Adrenal gland (tissue), 9 donors: ENCODE measurements at regions not wholly inside any gene's neighbourhood (a gene's known extent, or its start where the extent isn't known, plus 50 kb on each side); places are given as distances from the start of the nearest gene placed in this dataset.

Experiments used
- DNase-seq, 7 donors: peaks; one replicate each; pipeline ENCODE4 v3.0.0-alpha.2; 2019 to 2020
- H3K27ac ChIP-seq, 5 donors: fragments of 200-600 bp; sonication (generic) in 4 of 5; 1 replicate in 3 of 5; 2 replicates in 2 of 5; pipeline versions ENCODE4 v1.5.1 to v1.8.0; 2016 to 2020; ENCODE audit warnings: mild to moderate bottlenecking in 1 of 5
- H3K27me3 ChIP-seq: fragments of 200-600 bp; 2 replicates; pipeline ENCODE4 v1.8.0; 2021
- H3K36me3 ChIP-seq, 2 donors: fragments of 200-600 bp; replicated peaks in 1 of 2; 1 replicate in 1 of 2; 2 replicates in 1 of 2; pipeline versions ENCODE4 v1.5.1 to v1.8.0; 2018 to 2022
- H3K4me1 ChIP-seq, 2 donors: fragments of 200-600 bp; replicated peaks in 1 of 2; 1 replicate in 1 of 2; 2 replicates in 1 of 2; pipeline versions ENCODE4 v1.5.1 to v1.8.0; 2018 to 2021
- H3K4me3 ChIP-seq, 4 donors: fragments of 200-600 bp; sonication (generic) in 3 of 4; one replicate each; pipeline ENCODE4 v1.5.1; 2016 to 2018
- H3K9me3 ChIP-seq, 3 donors: fragments of 200-600 bp; sonication (generic) in 1 of 3; replicated peaks in 1 of 3; 1 replicate in 2 of 3; 2 replicates in 1 of 3; pipeline versions ENCODE4 v1.5.1 to v1.8.0; 2016 to 2021
- POLR2A ChIP-seq, 2 donors: fragments of 450-650 bp; IDR thresholded peaks; one replicate each; pipeline ENCODE4 v1.6.1; 2017; ENCODE audit warnings: antibody characterized with exemption in 2 of 2, mild to moderate bottlenecking in 2 of 2, moderate library complexity in 1 of 2
- WGBS, 4 donors: extraction: QIAGEN DNeasy Blood & Tissue Kit in 2 of 4; methylation state at CpG; one replicate each; pipeline versions ENCODE4 v1.1.5 to v1.1.7; 2013 to 2017; 5-methylcytosine and 5-hydroxymethylcytosine counted together
- intact Hi-C, 2 donors: fragments of 100-400 bp; cut with DNase I; formaldehyde crosslinking; loops; one replicate each; pipeline versions ENCODE4 v1.14.1 to v1.15.0; 2022 to 2023
- TF ChIP-seq, protein P1 (sequence below), 6 experiments: fragments of 450-650 bp in 4 of 6; fragments of 200-600 bp in 2 of 6; sonication (generic) in 1 of 6; IDR thresholded peaks; 1 replicate in 5 of 6; 2 replicates in 1 of 6; pipeline versions ENCODE4 v1.5.1 to v1.8.0; 2016 to 2021; ENCODE audit warnings: antibody characterized with exemption in 6 of 6, mild to moderate bottlenecking in 2 of 6, moderate library complexity in 1 of 6
- donor health status: healthy with polysubstance abuse.
- donor health status: Bipolar disorder and iron deficiency.
- donor health status: DM: yes; HTN: yes; CAD: no.
- donor health status: DM: no; HTN: no; CAD: no.
- donor health status: DM: no; HTN: no; CAD: no.

DNA sequence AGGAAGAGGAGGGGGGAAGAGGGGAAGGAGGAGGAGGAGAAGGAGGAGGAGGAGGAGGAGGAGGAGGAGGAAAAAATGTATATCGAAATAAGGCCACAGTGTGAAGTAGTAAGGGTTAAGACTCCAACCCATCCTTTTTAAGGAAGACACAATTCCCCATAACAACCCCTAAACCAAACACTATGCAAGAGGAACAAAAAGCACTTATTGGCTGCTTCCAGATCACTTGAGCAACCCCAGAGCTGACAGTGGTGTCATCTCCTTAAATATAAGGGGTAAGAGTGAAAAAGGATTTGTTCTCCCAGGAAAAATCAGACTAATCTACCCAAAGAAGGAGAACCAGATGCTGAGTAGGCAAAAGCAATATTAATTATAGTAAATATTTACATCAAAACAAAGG lies 169.1 kb upstream of the SASH1 start:
- H3K27me3 ChIP-seq: peaks cover 5% of the 10 kb centered on the region
- no peaks in the 10 kb centered on the region for H3K9me3 ChIP-seq
- intact Hi-C loops: no loop called here
- WGBS, 4 donors: 81 to 93% (median 92%) methylated on average over 1 of the region's 1 CpG
- DNase-seq: no peak
- no peaks in the 10 kb centered on the region for H3K4me1 ChIP-seq
- TF ChIP-seq POLR2A (IDR thresholded peaks at IDR 0.05): no peak
- TF ChIP-seq, protein P1, sequence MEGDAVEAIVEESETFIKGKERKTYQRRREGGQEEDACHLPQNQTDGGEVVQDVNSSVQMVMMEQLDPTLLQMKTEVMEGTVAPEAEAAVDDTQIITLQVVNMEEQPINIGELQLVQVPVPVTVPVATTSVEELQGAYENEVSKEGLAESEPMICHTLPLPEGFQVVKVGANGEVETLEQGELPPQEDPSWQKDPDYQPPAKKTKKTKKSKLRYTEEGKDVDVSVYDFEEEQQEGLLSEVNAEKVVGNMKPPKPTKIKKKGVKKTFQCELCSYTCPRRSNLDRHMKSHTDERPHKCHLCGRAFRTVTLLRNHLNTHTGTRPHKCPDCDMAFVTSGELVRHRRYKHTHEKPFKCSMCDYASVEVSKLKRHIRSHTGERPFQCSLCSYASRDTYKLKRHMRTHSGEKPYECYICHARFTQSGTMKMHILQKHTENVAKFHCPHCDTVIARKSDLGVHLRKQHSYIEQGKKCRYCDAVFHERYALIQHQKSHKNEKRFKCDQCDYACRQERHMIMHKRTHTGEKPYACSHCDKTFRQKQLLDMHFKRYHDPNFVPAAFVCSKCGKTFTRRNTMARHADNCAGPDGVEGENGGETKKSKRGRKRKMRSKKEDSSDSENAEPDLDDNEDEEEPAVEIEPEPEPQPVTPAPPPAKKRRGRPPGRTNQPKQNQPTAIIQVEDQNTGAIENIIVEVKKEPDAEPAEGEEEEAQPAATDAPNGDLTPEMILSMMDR (IDR thresholded peaks at IDR 0.05): no peak
- no peak overlapping the region for H3K4me3 ChIP-seq
- H3K36me3 ChIP-seq: no peaks in the 10 kb centered on the region
- H3K27ac ChIP-seq: no peak overlapping the region

DNA sequence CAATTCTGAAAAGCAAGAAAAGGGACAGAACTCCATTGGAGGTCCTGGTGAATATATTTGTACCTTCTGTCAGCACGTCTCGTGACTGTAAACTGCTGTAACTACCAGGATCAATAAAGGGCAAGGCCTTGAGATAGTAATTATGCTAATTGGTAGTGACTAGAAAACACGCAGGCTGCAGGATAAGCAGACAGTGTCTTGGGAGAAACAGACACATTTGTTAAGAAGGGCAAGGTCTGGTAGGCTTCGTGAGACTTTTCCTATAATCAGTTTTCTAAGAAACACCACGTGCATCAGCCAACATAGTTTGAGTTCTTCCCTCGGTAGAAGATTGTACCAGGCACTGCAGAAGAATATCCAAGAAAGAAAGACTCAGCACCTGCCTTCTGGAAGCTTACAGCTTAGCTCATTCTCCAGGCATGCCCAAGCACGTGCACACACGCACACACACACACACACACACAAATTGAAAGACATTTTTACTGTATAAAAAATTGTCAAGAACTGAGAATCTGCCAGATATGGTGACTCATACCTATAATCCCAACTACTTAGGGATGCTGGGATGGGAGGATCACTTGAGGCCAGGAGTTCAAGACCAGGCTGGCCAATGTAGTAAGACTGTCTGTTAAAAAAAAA lies 167.0 kb upstream of the SASH1 start:
- H3K4me1 ChIP-seq: no peaks in the 10 kb centered on the region
- 76 to 88% (median 82%) methylated on average over 8 of the region's 8 CpGs for WGBS, 4 donors
- H3K9me3 ChIP-seq: no peaks in the 10 kb centered on the region
- DNase-seq: no peak
- peaks cover 5% of the 10 kb centered on the region for H3K27me3 ChIP-seq
- no peak overlapping the region for H3K4me3 ChIP-seq
- no peaks in the 10 kb centered on the region for H3K36me3 ChIP-seq
- TF ChIP-seq, protein P1 (IDR thresholded peaks at IDR 0.05): no peak
- TF ChIP-seq POLR2A (IDR thresholded peaks at IDR 0.05): no peak
- intact Hi-C loops: no loop called here
- no peak overlapping the region for H3K27ac ChIP-seq

DNA sequence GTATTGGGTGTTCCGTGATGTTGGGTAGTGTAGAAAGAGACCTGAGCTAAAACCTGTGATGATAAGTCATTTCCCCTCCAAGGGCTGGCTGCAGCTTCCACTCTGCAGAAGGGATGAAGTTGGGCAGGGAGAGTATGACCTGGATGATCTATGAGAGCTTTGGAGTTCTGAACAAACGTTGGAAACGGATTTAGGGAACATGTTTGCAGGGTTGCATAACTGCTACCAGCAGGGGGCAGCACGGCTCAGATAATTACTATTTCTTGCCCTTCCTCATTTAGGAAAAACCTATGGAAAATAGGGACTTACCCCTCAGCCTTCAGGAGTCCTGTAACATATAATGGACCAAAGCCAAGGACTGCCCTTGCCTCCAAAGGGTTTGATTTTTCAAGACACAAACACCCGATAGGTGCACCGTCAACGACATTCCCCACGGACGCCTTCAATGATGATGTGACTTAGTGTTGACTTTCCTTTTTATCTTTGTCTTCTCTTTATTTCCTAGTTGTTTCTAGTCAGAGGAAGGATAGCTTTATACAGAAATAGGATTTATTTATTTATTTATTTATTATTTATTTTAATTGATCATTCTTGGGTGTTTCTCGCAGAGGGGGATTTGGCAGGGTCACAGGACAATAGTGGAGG lies 164.9 kb upstream of the SASH1 start:
- no peak for TF ChIP-seq POLR2A (IDR thresholded peaks at IDR 0.05)
- TF ChIP-seq, protein P1 (IDR thresholded peaks at IDR 0.05): peak; percentile 61 to 83 (median 74)
- Histone ChIP-seq H3K27ac (no peak overlapping the region), H3K36me3 (no peaks in the 10 kb centered on the region), H3K9me3 (no peaks in the 10 kb centered on the region), H3K4me1 (no peaks in the 10 kb centered on the region), H3K4me3 (no peak overlapping the region), H3K27me3 (peaks cover 5% of the 10 kb centered on the region)
- WGBS, 4 donors: 62 to 70% (median 69%) methylated on average over 10 of the region's 10 CpGs
- DNase-seq: peak; percentile 20 to 80 (median 65)
- intact Hi-C loops: no loop called here

- peaks cover 5% of the 10 kb centered on the region for H3K27me3 ChIP-seq
- H3K4me3 ChIP-seq: no peak overlapping the region
- H3K9me3 ChIP-seq: no peaks in the 10 kb centered on the region
- intact Hi-C loops: loop anchor here (5.0 to 10.0 kb wide), 2 partner anchors 283 to 285 kb away; no protein-coding TSS in a partner anchor
- TF ChIP-seq, protein P1 (IDR thresholded peaks at IDR 0.05): peak; percentile 13 to 53 (median 34)
- no peak for TF ChIP-seq POLR2A (IDR thresholded peaks at IDR 0.05)
- H3K36me3 ChIP-seq: no peaks in the 10 kb centered on the region
- peak in 1 of 7 donors; percentile 18 for DNase-seq
- 83 to 86% (median 85%) methylated on average over 1 of the region's 1 CpG for WGBS, 4 donors
- H3K27ac ChIP-seq: no peak overlapping the region
- H3K4me1 ChIP-seq: no peaks in the 10 kb centered on the region
These were observed 162.9 kb upstream of the SASH1 start for GRCh38 chr6:148179786-148180185.
